ENCODE measurements at regions not wholly inside any gene's neighbourhood (a gene's known extent, or its start where the extent isn't known, plus 50 kb on each side); places are given as distances from the start of the nearest gene placed in this dataset.
"Not testable (repeated sequence)": the region's sequence is repeated elsewhere in the genome, so short reads cannot be mapped to it uniquely, and the experiment has no call there.

DNA sequence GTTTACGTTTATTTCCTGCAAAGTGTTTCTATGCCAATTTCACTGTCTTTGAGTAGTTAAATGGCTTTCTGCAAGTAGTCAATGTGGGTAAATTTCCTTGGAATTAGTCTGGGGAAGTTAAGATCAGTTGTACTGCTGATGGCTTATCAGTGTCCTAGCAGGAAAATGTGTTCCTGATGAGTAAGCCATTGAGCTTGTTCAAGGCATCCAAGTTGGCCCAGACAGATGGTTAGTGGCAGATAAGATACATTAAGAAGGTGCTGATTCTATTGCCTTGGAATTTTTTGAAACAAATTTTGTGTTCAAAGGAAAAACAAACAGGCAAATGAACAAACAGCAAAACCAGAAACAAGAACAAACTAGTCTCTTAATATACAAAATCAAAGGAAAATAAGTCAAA is 258.4 kb downstream of the MAP2K6 start:
- no peak for DNase-seq (ENCODE audit: low spot score)

- no peak for DNase-seq (ENCODE audit: low spot score)
Measured at GRCh38 chr17:69677130-69677529, 262.6 kb downstream of the MAP2K6 start.

- no peak for DNase-seq (ENCODE audit: low spot score)
Measured at GRCh38 chr17:69678206-69678605, 263.7 kb downstream of the MAP2K6 start.

GRCh38 chr17:69679829-69680228 is 265.3 kb downstream of the MAP2K6 start:
- no peak for DNase-seq (ENCODE audit: low spot score)

- DNase-seq (ENCODE audit: low spot score), result no peak
Measured at GRCh38 chr17:69684251-69684650, 269.8 kb downstream of the MAP2K6 start.

DNA sequence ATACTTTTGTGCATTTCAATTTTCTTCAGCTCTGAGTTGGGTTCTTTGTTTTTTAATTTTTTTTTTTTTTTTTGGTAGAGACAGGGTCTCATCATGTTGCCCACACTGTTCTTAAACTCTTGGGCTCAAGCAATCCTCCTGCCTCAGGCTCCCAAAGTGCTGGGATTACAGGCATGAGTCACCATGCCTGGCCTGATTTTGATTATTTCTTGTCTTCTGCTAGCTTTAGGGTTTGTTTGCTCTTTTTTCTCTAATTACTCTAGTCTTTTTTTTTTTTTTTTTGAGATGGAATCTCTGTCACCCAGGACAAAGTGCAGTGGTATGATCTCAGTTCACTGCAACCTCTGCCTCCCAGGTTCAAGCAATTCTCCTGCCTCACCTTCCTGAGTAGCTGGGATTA is 270.7 kb downstream of the MAP2K6 start:
- DNase-seq (ENCODE audit: low spot score), result not testable (repeated sequence)

DNA sequence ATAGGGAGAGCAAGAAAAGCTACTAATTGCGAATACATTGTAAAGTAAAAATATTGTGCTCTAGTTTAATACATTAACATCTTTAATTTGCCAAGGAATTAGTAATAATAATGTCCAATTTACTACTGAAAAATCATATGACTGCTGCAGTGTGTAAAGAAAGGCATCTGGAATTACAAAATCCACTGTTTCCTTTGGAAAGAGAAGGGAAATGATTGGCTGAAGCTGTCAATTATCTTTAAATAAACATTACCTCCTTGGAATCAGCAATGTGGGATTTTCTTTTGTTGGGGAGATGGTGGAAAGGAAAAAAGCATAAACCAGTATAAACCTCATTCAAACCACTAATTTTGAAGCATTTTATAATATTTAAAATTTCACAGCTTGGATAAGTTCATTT is 276.0 kb downstream of the MAP2K6 start:
- DNase-seq (ENCODE audit: low spot score), result no peak

DNA sequence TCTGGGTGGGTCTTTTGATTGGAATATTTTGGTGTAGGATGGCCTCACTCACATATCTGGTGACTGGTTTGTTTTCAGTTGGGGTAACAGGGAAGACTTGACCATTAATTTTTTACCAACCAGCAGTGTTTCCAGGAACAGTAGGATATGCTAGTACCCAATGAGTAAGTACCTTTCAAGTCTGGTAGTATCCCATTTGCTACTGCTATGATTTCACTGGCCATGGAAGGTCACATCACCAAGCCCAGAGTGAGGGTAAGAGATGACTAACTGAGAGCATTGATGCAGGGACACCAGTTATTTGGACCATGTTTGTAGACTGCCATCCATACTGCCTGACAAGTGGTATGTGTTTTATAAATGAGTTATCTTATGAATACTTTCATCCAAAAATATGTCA is 277.7 kb downstream of the MAP2K6 start:
- DNase-seq (ENCODE audit: low spot score), result no peak

GRCh38 chr17:69695646-69696045 is 281.1 kb downstream of the MAP2K6 start:
- no peak for DNase-seq (ENCODE audit: low spot score)

- no peak for DNase-seq (ENCODE audit: low spot score)
Measured at GRCh38 chr17:69696650-69697049, 282.2 kb downstream of the MAP2K6 start.

- DNase-seq (ENCODE audit: low spot score), result not testable (repeated sequence)
Measured at GRCh38 chr17:69698352-69698751, 283.9 kb downstream of the MAP2K6 start.

DNA sequence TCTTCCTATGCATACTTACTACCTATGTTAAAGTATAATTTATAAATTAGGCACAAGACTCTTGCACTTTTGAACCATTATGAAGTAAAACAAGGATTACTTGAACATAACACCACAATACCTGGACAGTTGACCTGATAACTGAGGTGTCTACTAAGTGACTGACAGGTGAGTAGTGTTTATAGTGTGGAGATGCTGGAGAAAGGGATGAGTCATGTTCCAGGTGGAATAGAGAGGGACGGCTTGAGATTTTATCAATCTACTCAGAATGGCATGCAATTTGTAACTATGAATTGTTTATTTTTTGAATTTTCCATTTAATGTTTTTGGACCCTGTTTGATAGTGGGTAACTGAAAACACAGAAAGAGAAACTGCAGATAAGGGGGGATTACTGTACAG is 287.6 kb downstream of the MAP2K6 start:
- DNase-seq (ENCODE audit: low spot score), result no peak

DNA sequence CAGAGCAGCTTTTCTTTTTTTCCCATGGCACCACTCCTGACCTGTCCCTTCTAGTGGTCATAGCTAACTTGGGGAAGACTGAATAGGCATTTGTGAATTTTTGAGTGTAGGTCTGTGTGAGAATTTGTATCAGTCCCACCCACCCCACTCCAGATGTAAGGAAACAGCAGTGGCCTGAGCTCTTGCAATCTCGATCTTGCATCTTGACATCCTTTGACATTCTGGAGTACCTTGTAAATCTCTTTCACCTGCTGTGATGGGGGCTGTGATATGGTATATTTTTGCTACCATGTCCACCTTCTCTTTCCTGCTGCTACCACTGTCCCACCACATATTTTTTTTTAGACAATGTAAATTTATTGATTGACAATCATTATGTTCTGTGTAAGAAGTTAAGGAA is 289.3 kb downstream of the MAP2K6 start:
- no peak for DNase-seq (ENCODE audit: low spot score)

GRCh38 chr17:69704935-69705334 is 290.4 kb downstream of the MAP2K6 start:
- no peak for DNase-seq (ENCODE audit: low spot score)

DNA sequence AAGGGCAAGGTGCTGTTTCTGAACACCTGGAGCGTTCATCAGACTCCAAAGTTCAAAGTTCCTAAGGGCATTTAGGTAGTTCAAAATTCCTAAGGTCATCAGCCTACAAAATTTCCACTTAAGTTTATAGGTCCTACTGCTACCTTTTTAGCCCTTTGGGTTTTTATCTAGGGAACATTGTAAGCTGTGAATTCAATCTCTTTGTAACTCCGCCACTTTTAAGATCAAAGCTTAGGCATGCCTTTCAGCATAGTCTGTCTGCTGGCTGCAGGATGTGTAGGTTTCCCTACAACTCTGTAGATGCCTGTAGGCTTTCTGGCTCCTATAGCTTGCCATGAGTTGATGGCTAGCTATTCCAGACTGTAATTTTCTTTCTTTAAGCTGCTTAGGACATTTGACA is 291.6 kb downstream of the MAP2K6 start:
- DNase-seq (ENCODE audit: low spot score), result no peak

GRCh38 chr17:69709441-69709840 is 294.9 kb downstream of the MAP2K6 start:
- no peak for DNase-seq (ENCODE audit: low spot score)

GRCh38 chr17:69710926-69711325 is 296.4 kb downstream of the MAP2K6 start:
- DNase-seq (ENCODE audit: low spot score), result no peak

- no peak for DNase-seq (ENCODE audit: low spot score)
Measured at GRCh38 chr17:69711541-69711940, 297.0 kb downstream of the MAP2K6 start.

DNA sequence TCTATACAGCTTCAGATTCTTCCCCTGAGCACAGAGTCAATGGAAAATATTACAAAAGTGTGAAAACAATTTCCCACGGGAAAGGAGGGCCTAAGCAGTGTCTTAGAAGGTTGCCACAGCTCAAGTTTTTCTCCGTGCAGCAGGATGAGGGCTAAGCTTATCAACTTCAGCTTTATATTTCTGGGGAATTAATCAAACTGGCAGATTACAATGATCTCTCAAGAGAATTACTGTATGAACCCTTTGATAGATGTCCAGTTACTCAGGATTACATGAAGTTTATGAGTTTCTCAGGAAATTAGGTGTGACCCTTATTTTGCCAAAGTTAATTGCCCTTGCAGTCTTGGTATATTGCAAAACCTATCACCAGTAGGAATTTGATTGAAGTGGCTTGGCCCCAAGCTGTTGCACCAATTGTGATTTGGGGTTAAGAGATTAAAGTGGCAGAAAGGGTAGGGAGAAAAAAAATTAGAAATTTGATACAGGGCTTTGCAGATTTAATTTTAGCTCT is 298.4 kb downstream of the MAP2K6 start:
- no peak for DNase-seq (ENCODE audit: low spot score)

DNA sequence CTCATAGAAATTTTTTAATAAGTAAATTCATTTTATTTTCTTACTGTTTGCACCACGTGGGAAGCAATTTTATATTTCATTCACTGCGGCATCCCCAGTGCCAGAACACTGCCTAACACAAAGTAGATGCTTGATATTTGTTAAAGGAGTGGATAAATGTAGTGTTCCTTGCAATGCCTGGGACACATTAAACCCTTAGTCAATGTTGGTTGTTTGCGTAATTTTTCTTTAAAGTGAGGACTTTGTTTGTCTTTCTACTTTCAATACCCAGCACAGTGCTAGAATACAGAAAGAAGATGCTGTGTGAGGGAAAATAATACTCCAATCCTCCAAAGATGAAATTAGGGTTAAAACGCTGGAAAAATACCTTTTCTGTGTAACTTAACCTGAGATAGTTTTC is 299.3 kb downstream of the MAP2K6 start:
- no peak for DNase-seq (ENCODE audit: low spot score)

GRCh38 chr17:69714669-69715068 is 300.2 kb downstream of the MAP2K6 start:
- no peak for DNase-seq (ENCODE audit: low spot score)

- DNase-seq (ENCODE audit: low spot score), result no peak
Measured at GRCh38 chr17:69715656-69716055, 301.2 kb downstream of the MAP2K6 start.

DNA sequence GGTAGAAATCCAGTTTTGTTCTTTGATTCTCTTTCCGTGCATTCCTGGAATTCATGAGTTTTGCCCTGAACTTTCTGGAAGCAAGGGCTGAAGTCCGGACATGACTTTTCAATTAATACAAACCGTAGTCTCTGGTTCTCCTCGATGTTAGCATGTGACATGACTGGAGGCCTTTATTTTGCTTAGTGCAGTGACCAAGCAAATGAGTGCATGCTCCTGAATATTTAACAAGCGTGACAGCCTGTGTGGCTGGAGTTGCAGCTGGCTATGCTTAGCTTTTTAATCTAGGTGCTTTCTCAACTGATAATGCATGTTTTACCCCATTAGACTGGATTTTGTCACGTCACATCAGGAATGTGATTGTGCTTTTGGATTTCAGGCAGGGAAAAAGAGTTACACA is 302.1 kb downstream of the MAP2K6 start:
- DNase-seq (ENCODE audit: low spot score), result no peak

GRCh38 chr17:69717214-69717613 is 302.7 kb downstream of the MAP2K6 start:
- no peak for DNase-seq (ENCODE audit: low spot score)

DNA sequence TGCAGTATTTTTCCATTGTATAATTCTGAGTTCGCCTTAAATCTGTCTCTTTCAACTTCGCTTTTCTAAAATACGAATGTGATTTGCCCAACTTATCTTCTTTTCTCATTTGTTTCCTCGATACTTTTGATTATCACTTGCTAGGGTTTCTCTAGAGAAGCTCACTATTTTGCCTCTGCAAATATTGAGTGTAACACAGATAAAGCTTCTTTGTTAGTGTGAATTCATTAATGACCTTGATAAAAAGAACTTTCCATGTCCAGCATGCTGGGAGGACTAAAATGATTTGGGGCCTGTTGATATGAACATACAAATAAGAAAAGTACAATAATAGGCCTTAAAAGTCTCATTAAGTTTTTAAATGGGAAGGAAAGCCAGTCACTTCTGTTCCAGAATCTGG is 303.3 kb downstream of the MAP2K6 start:
- DNase-seq (ENCODE audit: low spot score), result no peak
